ENCODE measurements at regions not wholly inside any gene's neighbourhood (a gene's known extent, or its start where the extent isn't known, plus 50 kb on each side); places are given as distances from the start of the nearest gene placed in this dataset.

DNA sequence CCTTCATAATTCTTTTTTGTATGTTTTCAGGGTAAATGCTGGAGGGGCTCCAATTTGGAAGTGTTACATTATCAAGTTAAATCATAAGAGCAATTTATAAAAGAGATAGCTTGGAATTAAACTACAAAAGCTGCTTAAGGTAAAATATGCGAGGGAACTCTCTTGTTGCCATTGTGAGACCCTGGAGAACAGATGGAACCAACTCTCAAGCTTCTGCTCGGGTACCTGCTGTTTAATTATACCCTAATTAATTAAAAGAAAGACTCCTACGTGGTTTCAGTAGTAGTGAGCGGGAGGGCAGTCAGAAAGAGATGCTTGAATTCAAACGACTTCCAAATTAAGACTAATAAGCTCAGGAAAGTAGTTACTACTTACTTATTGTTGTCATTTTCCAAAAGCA is 313.1 kb upstream of the TACR3 start:
- TF ChIP-seq CTCF (IDR thresholded peaks at IDR 0.05) (no peak), POLR2A (IDR thresholded peaks at IDR 0.05) (no peak)
